Thymus (tissue), 11 donors: ENCODE measurements at regions not wholly inside any gene's neighbourhood (a gene's known extent, or its start where the extent isn't known, plus 50 kb on each side); places are given as distances from the start of the nearest gene placed in this dataset.

Experiments
- DNase-seq, 9 donors: peaks; one replicate each; pipeline ENCODE4 v3.0.0-alpha.2; 2013; ENCODE audit warnings: low spot score in 9 of 9, low read depth in 6 of 9, missing footprints in 1 of 9
- H3K27ac ChIP-seq, 2 donors: one replicate each; pipeline ENCODE4 v1.5.1; 2013; ENCODE audit warnings: control low read depth in 1 of 2, low read depth in 1 of 2, low read length in 1 of 2, mild to moderate bottlenecking in 1 of 2, moderate library complexity in 1 of 2
- H3K27me3 ChIP-seq, 2 donors: one replicate each; pipeline ENCODE4 v1.5.1; 2013; ENCODE audit warnings: low read length in 1 of 2; ENCODE audit not compliant: control insufficient read depth in 2 of 2, insufficient read depth in 1 of 2
- H3K36me3 ChIP-seq, 2 donors: one replicate each; pipeline ENCODE4 v1.5.1; 2013; ENCODE audit warnings: low read length in 1 of 2, mild to moderate bottlenecking in 1 of 2, moderate library complexity in 1 of 2; ENCODE audit not compliant: control insufficient read depth in 2 of 2, insufficient read depth in 2 of 2
- H3K4me1 ChIP-seq, 2 donors: one replicate each; pipeline ENCODE4 v1.5.1; 2013; ENCODE audit warnings: low read length in 2 of 2; ENCODE audit not compliant: control insufficient read depth in 2 of 2, insufficient read depth in 2 of 2
- H3K4me3 ChIP-seq, 2 donors: one replicate each; pipeline ENCODE4 v1.5.1; 2013; ENCODE audit warnings: low read length in 2 of 2, control low read depth in 1 of 2, mild to moderate bottlenecking in 1 of 2
- H3K9me3 ChIP-seq, 2 donors: one replicate each; pipeline ENCODE4 v1.5.1; 2013; ENCODE audit warnings: low read length in 1 of 2, mild to moderate bottlenecking in 1 of 2; ENCODE audit not compliant: control insufficient read depth in 2 of 2, insufficient read depth in 1 of 2
- WGBS: extraction: QIAGEN DNeasy Blood & Tissue Kit; methylation state at CpG from one replicate; pipeline ENCODE4 v1.1.7; 2013; 5-methylcytosine and 5-hydroxymethylcytosine counted together
- donor health status: healthy.

- 93% methylated on average over 4 of the region's 4 CpGs for WGBS
- Histone ChIP-seq H3K36me3 (no peaks in the 10 kb centered on the region), H3K4me3 (no peak overlapping the region), H3K27ac (no peak overlapping the region), H3K9me3 (peaks cover 0 to 2% of the 10 kb centered on the region in 2 donors), H3K4me1 (no peaks in the 10 kb centered on the region), H3K27me3 (no peaks in the 10 kb centered on the region)
- DNase-seq, result no peak
These were observed 468.2 kb upstream of the MEF2C start for GRCh38 chr5:89351222-89351621.

GRCh38 chr5:89350684-89351083 lies 467.7 kb upstream of the MEF2C start:
- no peaks in the 10 kb centered on the region for H3K4me1 ChIP-seq
- no peaks in the 10 kb centered on the region for H3K27me3 ChIP-seq
- H3K36me3 ChIP-seq, result no peaks in the 10 kb centered on the region
- DNase-seq, result no peak
- H3K27ac ChIP-seq, result no peak overlapping the region
- H3K9me3 ChIP-seq, result peaks cover 0 to 2% of the 10 kb centered on the region in 2 donors
- no peak overlapping the region for H3K4me3 ChIP-seq

GRCh38 chr5:89349246-89349980 lies 466.4 kb upstream of the MEF2C start:
- Histone ChIP-seq H3K4me3 (no peak overlapping the region), H3K27ac (no peak overlapping the region), H3K36me3 (no peaks in the 10 kb centered on the region), H3K27me3 (no peaks in the 10 kb centered on the region), H3K9me3 (peaks cover 0 to 2% of the 10 kb centered on the region in 2 donors), H3K4me1 (no peaks in the 10 kb centered on the region)
- 90% methylated on average over 3 of the region's 3 CpGs for WGBS
- no peak for DNase-seq

GRCh38 chr5:89346573-89346972 lies 463.6 kb upstream of the MEF2C start:
- WGBS, result 85% methylated on average over 1 of the region's 1 CpG
- Histone ChIP-seq H3K9me3 (peaks cover 0 to 2% of the 10 kb centered on the region in 2 donors), H3K27ac (no peak overlapping the region), H3K4me1 (peaks cover 3 to 4% of the 10 kb centered on the region in 2 donors), H3K27me3 (no peaks in the 10 kb centered on the region), H3K4me3 (no peak overlapping the region), H3K36me3 (no peaks in the 10 kb centered on the region)
- no peak for DNase-seq

GRCh38 chr5:89343666-89344065 lies 460.7 kb upstream of the MEF2C start:
- Histone ChIP-seq H3K27me3 (no peaks in the 10 kb centered on the region), H3K27ac (no peak overlapping the region), H3K36me3 (no peaks in the 10 kb centered on the region), H3K9me3 (peaks cover 0 to 2% of the 10 kb centered on the region in 2 donors), H3K4me1 (peaks cover 3 to 4% of the 10 kb centered on the region in 2 donors), H3K4me3 (no peak overlapping the region)
- DNase-seq, result peak; percentile 10 to 79 (median 38)
- 19% methylated on average over 4 of the region's 4 CpGs for WGBS

GRCh38 chr5:89342106-89342876 lies 459.3 kb upstream of the MEF2C start:
- 89% methylated on average over 2 of the region's 2 CpGs for WGBS
- DNase-seq, result peak in 1 of 9 donors; percentile 11
- Histone ChIP-seq H3K4me3 (no peak overlapping the region), H3K27me3 (no peaks in the 10 kb centered on the region), H3K27ac (no peak overlapping the region), H3K9me3 (peaks cover 0 to 2% of the 10 kb centered on the region in 2 donors), H3K4me1 (peaks cover 3 to 4% of the 10 kb centered on the region in 2 donors), H3K36me3 (no peaks in the 10 kb centered on the region)

- WGBS, result 95% methylated on average over 2 of the region's 2 CpGs
- H3K27me3 ChIP-seq, result no peaks in the 10 kb centered on the region
- H3K27ac ChIP-seq, result no peak overlapping the region
- H3K4me3 ChIP-seq, result no peak overlapping the region
- no peak for DNase-seq
- H3K4me1 ChIP-seq, result peaks cover 3 to 4% of the 10 kb centered on the region in 2 donors
- no peaks in the 10 kb centered on the region for H3K36me3 ChIP-seq
- H3K9me3 ChIP-seq, result no peaks in the 10 kb centered on the region
These were observed 456.0 kb upstream of the MEF2C start for GRCh38 chr5:89338935-89339334.

GRCh38 chr5:89336111-89336510 lies 453.1 kb upstream of the MEF2C start:
- H3K4me1 ChIP-seq, result no peaks in the 10 kb centered on the region
- DNase-seq, result no peak
- WGBS, result 96% methylated on average over 2 of the region's 2 CpGs
- H3K27ac ChIP-seq, result no peak overlapping the region
- H3K27me3 ChIP-seq, result no peaks in the 10 kb centered on the region
- H3K4me3 ChIP-seq, result no peak overlapping the region
- no peaks in the 10 kb centered on the region for H3K36me3 ChIP-seq
- no peaks in the 10 kb centered on the region for H3K9me3 ChIP-seq

GRCh38 chr5:89330140-89330539 lies 447.2 kb upstream of the MEF2C start:
- Histone ChIP-seq H3K4me3 (no peak overlapping the region), H3K27me3 (no peaks in the 10 kb centered on the region), H3K27ac (no peak overlapping the region), H3K9me3 (no peaks in the 10 kb centered on the region), H3K4me1 (no peaks in the 10 kb centered on the region), H3K36me3 (no peaks in the 10 kb centered on the region)
- DNase-seq, result no peak
